IMR-90 (cell line): ENCODE measurements at regions not wholly inside any gene's neighbourhood (a gene's known extent, or its start where the extent isn't known, plus 50 kb on each side); places are given as distances from the start of the nearest gene placed in this dataset.

Source experiments
- CHD1 ChIP-seq: IDR thresholded peaks from 2 replicates; pipeline ENCODE4 v1.6.1; 2012; ENCODE audit warnings: low read depth, low read length, improper control_type of control experiment
- CTCF ChIP-seq: conservative IDR thresholded peaks from 2 replicates; pipeline ENCODE4 v1.5.1; 2012; ENCODE audit warnings: mild to moderate bottlenecking, low read depth, low read length, improper control_type of control experiment
- NFE2L2 ChIP-seq: fragments of 150-350 bp; IDR thresholded peaks from 2 replicates; pipeline ENCODE4 v1.6.1; 2016; ENCODE audit warnings: low read depth, mild to moderate bottlenecking, low read length
- POLR2A ChIP-seq: IDR thresholded peaks from 2 replicates; pipeline ENCODE4 v1.6.1; 2012; ENCODE audit warnings: mild to moderate bottlenecking, low read depth, low read length
- RAD21 ChIP-seq: IDR thresholded peaks from 2 replicates; pipeline ENCODE4 v1.6.1; 2012; ENCODE audit warnings: low read length, improper control_type of control experiment
- RCOR1 ChIP-seq: IDR thresholded peaks from 2 replicates; pipeline ENCODE4 v1.6.1; 2012; ENCODE audit warnings: mild to moderate bottlenecking, low read length, improper control_type of control experiment; ENCODE audit not compliant: insufficient replicate concordance
- SMC3 ChIP-seq: fragments of 150-350 bp; IDR thresholded peaks from 2 replicates; pipeline ENCODE4 v1.6.1; 2016; ENCODE audit warnings: low read depth, mild to moderate bottlenecking, antibody characterized with exemption, low read length, moderate library complexity

- TF ChIP-seq CTCF (no peak), POLR2A (no peak), RCOR1 (no peak), CHD1 (no peak), SMC3 (no peak), NFE2L2 (no peak), RAD21 (no peak)
Measured at GRCh38 chr4:164648849-164649212, 105.1 kb upstream of the SMIM31 start.
